Activated naive CD8-positive, alpha-beta T cell treated with anti-CD3 and anti-CD28 coated beads for 36 hours (primary cell): ENCODE measurements at regions not wholly inside any gene's neighbourhood (a gene's known extent, or its start where the extent isn't known, plus 50 kb on each side); places are given as distances from the start of the nearest gene placed in this dataset.
"Not testable (repeated sequence)": the region's sequence is repeated elsewhere in the genome, so short reads cannot be mapped to it uniquely, and the experiment has no call there.

Source experiments
- DNase-seq: peaks from one replicate; pipeline ENCODE4 v3.0.0; 2021
- H3K27ac Mint-ChIP-seq: one replicate; pipeline ENCODE4 v1.8.0; 2022; ENCODE audit warnings: mild to moderate bottlenecking, moderate library complexity, mixed read lengths
- H3K27me3 Mint-ChIP-seq: one replicate; pipeline ENCODE4 v1.8.0; 2022; ENCODE audit warnings: mild to moderate bottlenecking, mixed read lengths
- H3K36me3 Mint-ChIP-seq: one replicate; pipeline ENCODE4 v1.8.0; 2021; ENCODE audit warnings: mild to moderate bottlenecking, mixed read lengths
- H3K4me1 Mint-ChIP-seq: one replicate; pipeline ENCODE4 v1.8.0; 2021; ENCODE audit warnings: mixed read lengths
- H3K4me3 Mint-ChIP-seq: one replicate; pipeline ENCODE4 v1.8.0; 2022; ENCODE audit warnings: mild to moderate bottlenecking, moderate library complexity, mixed read lengths
- H3K9me3 Mint-ChIP-seq: one replicate; pipeline ENCODE4 v1.8.0; 2022; ENCODE audit warnings: mixed read lengths

GRCh38 chr7:32242436-32242835 lies 172.2 kb upstream of the PDE1C start:
- DNase-seq = no peak
- no peaks in the 10 kb centered on the region for H3K9me3 Mint-ChIP-seq
- no peaks in the 10 kb centered on the region for H3K27me3 Mint-ChIP-seq
- no peak overlapping the region for H3K4me3 Mint-ChIP-seq
- no peaks in the 10 kb centered on the region for H3K36me3 Mint-ChIP-seq
- no peaks in the 10 kb centered on the region for H3K4me1 Mint-ChIP-seq
- H3K27ac Mint-ChIP-seq = no peak overlapping the region

DNA sequence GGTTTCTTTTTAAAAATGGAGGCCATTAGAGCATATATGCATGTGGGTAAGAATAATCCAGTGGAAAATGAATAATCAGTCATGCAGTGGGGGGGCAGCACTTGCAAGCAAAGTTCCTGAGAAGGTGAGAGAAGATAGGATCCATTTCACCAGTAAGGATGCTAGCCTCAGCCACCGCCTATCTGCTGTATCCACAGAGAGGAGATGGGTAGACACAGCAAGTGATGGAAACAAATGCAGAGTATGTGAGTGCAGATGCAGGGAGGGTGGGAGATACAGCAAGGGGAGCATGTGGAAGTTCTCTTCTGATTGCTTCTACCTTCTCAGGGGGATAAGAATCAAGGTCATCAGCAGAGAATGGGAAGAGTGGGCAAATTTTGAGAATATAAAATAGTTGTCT lies 171.4 kb upstream of the PDE1C start:
- Mint-ChIP-seq H3K27ac (no peak overlapping the region), H3K4me1 (no peaks in the 10 kb centered on the region), H3K36me3 (no peaks in the 10 kb centered on the region)

DNA sequence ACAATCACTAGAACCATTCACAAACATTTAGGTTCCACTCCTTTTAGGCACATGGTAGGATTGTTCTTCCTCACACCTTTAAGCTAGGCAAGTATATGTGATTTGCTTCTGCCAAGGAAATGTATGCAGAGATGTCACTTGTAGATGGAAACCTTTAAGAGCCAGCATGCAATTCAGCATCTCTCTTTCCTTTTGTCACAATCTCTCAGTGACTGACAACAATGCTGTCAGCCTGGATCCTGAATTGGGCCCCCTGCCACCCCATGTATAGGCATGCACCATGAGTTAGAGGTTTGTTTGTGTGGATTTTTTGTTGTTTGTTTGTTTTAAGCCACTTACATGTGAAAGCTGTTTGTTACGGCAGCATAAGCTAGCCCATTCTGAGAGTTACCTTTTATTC lies 169.6 kb upstream of the PDE1C start:
- H3K27me3 Mint-ChIP-seq = no peaks in the 10 kb centered on the region
- H3K4me1 Mint-ChIP-seq = no peaks in the 10 kb centered on the region
- no peak overlapping the region for H3K4me3 Mint-ChIP-seq
- H3K9me3 Mint-ChIP-seq = peaks cover 13% of the 10 kb centered on the region
- H3K36me3 Mint-ChIP-seq = no peaks in the 10 kb centered on the region
- H3K27ac Mint-ChIP-seq = no peak overlapping the region
- no peak for DNase-seq

More for the DNA sequence above, 171.4 kb upstream of the PDE1C start:
- DNase-seq = no peak
- Mint-ChIP-seq H3K4me3 (no peak overlapping the region), H3K27me3 (no peaks in the 10 kb centered on the region), H3K9me3 (no peaks in the 10 kb centered on the region)

GRCh38 chr7:32228601-32229000 lies 158.4 kb upstream of the PDE1C start:
- H3K27ac Mint-ChIP-seq = no peak overlapping the region
- H3K4me3 Mint-ChIP-seq = no peak overlapping the region
- H3K27me3 Mint-ChIP-seq = no peaks in the 10 kb centered on the region
- DNase-seq = no peak
- H3K9me3 Mint-ChIP-seq = peaks cover 4% of the 10 kb centered on the region
- no peaks in the 10 kb centered on the region for H3K4me1 Mint-ChIP-seq
- H3K36me3 Mint-ChIP-seq = no peaks in the 10 kb centered on the region

DNA sequence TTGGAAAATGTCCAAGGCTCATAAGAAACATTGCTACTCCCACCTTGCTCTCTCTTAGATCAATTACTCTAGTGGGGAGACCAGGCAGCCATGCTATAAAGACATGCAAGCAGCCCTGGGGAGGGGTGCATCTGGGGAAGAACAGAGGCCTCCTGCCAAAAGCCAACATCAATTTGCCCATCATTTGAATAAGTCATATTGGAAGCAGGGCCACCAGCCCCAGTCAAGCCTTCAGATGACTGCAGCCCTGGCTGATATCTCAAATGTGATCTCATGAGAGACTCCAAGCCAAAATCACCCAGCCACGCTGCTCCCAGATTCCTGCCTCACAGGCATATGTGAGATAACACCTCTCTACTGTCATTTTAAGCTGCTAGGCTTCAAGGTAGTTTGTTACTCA lies 157.5 kb upstream of the PDE1C start:
- H3K36me3 Mint-ChIP-seq = no peaks in the 10 kb centered on the region
- H3K27ac Mint-ChIP-seq = no peak overlapping the region
- no peaks in the 10 kb centered on the region for H3K4me1 Mint-ChIP-seq
- DNase-seq = no peak
- H3K4me3 Mint-ChIP-seq = no peak overlapping the region
- H3K9me3 Mint-ChIP-seq = no peaks in the 10 kb centered on the region
- no peaks in the 10 kb centered on the region for H3K27me3 Mint-ChIP-seq

GRCh38 chr7:32224276-32224675 lies 154.1 kb upstream of the PDE1C start:
- no peak for DNase-seq
- Mint-ChIP-seq H3K4me3 (no peak overlapping the region), H3K4me1 (no peaks in the 10 kb centered on the region), H3K36me3 (no peaks in the 10 kb centered on the region), H3K9me3 (no peaks in the 10 kb centered on the region), H3K27me3 (no peaks in the 10 kb centered on the region), H3K27ac (no peak overlapping the region)

- Mint-ChIP-seq H3K27ac (no peak overlapping the region), H3K9me3 (no peaks in the 10 kb centered on the region), H3K36me3 (no peaks in the 10 kb centered on the region), H3K27me3 (no peaks in the 10 kb centered on the region), H3K4me3 (no peak overlapping the region), H3K4me1 (no peaks in the 10 kb centered on the region)
- no peak for DNase-seq
Measured at GRCh38 chr7:32223721-32224120, 153.5 kb upstream of the PDE1C start.

DNA sequence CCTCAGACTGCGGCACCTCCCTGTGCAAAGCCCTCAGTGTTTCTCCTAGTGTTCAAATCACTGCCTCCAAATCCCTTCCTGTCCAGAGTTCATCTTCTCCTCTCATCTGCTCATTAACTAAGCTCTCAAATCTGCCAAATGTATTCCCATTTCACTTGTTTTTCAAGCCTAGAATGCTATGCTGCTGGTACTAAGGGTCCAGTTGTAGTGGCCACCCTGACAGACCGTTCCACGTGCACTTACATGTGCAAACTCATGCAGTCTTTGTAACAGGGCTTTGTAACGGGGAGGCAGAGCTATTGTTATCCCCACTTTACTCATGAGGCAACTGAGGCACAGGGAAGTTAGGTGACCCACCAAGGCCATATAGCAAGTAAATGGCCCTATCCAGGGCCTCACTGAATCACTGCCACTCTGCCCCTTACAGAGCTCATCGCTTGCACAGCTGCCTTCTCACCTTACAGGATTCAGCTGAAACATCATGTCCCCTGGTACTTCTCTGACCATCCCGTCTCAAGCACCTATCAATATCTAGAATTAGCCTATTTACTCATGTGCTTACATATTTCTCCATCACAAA lies 153.0 kb upstream of the PDE1C start:
- DNase-seq = no peak
- H3K9me3 Mint-ChIP-seq = no peaks in the 10 kb centered on the region
- H3K27me3 Mint-ChIP-seq = no peaks in the 10 kb centered on the region
- H3K4me3 Mint-ChIP-seq = no peak overlapping the region
- H3K4me1 Mint-ChIP-seq = no peaks in the 10 kb centered on the region
- no peak overlapping the region for H3K27ac Mint-ChIP-seq
- H3K36me3 Mint-ChIP-seq = no peaks in the 10 kb centered on the region

DNA sequence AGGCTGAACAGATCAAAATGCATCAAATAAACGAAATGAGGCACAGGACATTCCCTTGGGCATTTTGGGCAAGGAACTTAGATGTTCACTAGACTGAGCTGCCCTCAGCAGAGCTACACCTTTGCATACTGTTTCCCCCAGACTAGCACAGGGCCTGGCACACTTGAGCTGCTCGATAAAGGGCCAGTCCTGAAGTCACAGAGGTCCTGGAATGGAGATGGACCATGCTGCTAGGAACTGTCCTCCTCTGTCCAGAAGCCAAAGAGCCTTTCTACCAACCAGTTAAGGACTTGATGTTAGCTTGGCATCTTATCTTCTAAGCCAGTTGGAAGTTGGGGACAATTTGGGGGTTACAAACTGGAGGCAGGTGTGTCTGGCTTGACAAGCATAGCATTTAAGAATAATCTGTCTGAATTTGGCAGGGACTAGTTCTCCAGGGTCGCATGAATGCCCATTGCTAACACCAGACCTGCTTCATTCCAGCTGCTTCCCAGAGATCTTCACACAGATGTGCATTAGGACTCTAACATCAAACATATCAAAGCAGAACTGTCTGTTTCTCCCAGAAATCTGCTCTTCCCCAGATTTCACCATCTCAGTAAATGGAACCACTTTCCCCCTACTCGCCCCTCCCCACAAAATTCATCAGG lies 152.2 kb upstream of the PDE1C start:
- Mint-ChIP-seq H3K27ac (no peak overlapping the region), H3K9me3 (no peaks in the 10 kb centered on the region), H3K4me1 (no peaks in the 10 kb centered on the region), H3K27me3 (no peaks in the 10 kb centered on the region), H3K4me3 (no peak overlapping the region), H3K36me3 (no peaks in the 10 kb centered on the region)
- no peak for DNase-seq

GRCh38 chr7:32221736-32222135 lies 151.5 kb upstream of the PDE1C start:
- no peaks in the 10 kb centered on the region for H3K9me3 Mint-ChIP-seq
- no peaks in the 10 kb centered on the region for H3K4me1 Mint-ChIP-seq
- no peaks in the 10 kb centered on the region for H3K36me3 Mint-ChIP-seq
- no peak overlapping the region for H3K4me3 Mint-ChIP-seq
- no peaks in the 10 kb centered on the region for H3K27me3 Mint-ChIP-seq
- H3K27ac Mint-ChIP-seq = no peak overlapping the region
- DNase-seq = no peak

GRCh38 chr7:32221056-32221455 lies 150.8 kb upstream of the PDE1C start:
- no peaks in the 10 kb centered on the region for H3K36me3 Mint-ChIP-seq
- H3K27ac Mint-ChIP-seq = no peak overlapping the region
- H3K27me3 Mint-ChIP-seq = no peaks in the 10 kb centered on the region
- no peak overlapping the region for H3K4me3 Mint-ChIP-seq
- no peaks in the 10 kb centered on the region for H3K9me3 Mint-ChIP-seq
- no peaks in the 10 kb centered on the region for H3K4me1 Mint-ChIP-seq
- no peak for DNase-seq

GRCh38 chr7:32219831-32220230 lies 149.6 kb upstream of the PDE1C start:
- not testable (repeated sequence) for DNase-seq, H3K27ac Mint-ChIP-seq, H3K9me3 Mint-ChIP-seq, H3K4me3 Mint-ChIP-seq, H3K27me3 Mint-ChIP-seq, H3K4me1 Mint-ChIP-seq, H3K36me3 Mint-ChIP-seq

GRCh38 chr7:32219416-32219815 lies 149.2 kb upstream of the PDE1C start:
- Mint-ChIP-seq H3K9me3 (no peaks in the 10 kb centered on the region), H3K27ac (no peak overlapping the region), H3K4me3 (no peak overlapping the region), H3K4me1 (no peaks in the 10 kb centered on the region), H3K36me3 (no peaks in the 10 kb centered on the region), H3K27me3 (no peaks in the 10 kb centered on the region)
- no peak for DNase-seq

DNA sequence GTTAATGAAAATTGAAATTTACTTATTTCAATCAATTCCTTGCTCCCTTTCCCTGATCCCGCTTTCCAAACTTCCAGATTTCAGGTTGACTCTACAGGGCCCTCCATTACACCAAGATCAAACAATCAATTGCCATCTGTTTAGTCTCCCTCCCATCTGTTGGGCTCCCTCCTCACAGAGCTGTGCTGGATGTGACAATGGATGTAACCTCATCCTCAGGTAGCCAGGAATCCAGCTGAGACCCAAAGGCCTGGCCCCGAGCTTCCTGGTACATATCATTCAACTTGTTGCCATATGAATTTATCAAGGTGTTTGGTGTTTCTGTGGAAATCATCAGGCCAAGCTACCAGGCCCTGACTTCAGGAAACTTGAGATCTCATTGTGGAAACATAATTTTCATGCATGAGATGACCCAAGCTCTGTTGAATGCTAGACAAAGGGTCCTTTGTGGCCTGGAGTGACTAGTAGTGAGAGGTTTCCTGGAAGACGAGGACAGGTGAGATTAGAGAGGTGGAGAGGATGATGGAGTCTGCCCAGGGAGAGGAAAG lies 148.6 kb upstream of the PDE1C start:
- Mint-ChIP-seq H3K27me3 (no peaks in the 10 kb centered on the region), H3K4me1 (no peaks in the 10 kb centered on the region), H3K36me3 (no peaks in the 10 kb centered on the region), H3K27ac (no peak overlapping the region), H3K9me3 (no peaks in the 10 kb centered on the region), H3K4me3 (no peak overlapping the region)
- no peak for DNase-seq

- Mint-ChIP-seq H3K4me3 (no peak overlapping the region), H3K27me3 (no peaks in the 10 kb centered on the region), H3K36me3 (no peaks in the 10 kb centered on the region), H3K4me1 (no peaks in the 10 kb centered on the region), H3K27ac (no peak overlapping the region), H3K9me3 (no peaks in the 10 kb centered on the region)
- DNase-seq = no peak
Measured at GRCh38 chr7:32218154-32218467, 147.9 kb upstream of the PDE1C start.

DNA sequence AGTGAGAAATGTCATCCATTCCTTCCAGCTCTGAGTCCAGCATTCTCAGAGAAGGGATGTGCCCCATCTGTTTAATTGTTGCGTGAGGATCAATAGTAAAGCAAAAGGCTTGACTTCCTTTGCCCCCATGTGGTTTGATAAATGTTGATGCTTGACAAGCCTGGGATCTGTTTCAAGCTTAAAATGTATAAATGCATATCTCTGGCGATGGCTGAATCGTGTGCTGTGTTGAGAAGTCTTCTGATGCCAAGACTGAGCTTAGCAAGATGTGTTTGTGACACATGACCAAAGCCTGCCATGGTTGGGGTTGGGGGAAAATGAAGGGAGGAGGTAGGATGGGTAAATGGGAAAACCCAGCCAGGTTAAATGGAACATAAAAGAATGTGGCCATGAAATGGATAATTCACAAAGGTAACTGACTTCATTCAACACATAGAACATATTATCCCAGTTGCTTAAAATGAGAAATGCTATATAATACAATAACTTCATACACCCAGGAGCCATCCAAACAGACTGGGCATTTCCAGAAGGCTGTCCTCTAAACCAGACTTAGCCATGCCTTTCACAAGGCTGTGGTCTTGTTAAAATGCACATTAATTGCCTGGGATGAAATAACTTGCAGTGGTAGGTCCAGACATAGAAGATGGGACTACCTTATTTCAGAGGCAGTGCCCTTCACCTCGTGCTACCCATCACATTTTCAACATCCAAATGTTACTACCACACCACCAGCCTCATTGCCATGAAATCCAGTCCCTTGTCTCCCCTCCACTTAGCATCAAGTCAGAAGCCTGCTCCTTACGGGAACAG lies 147.3 kb upstream of the PDE1C start:
- DNase-seq = no peak
- Mint-ChIP-seq H3K36me3 (no peaks in the 10 kb centered on the region), H3K27ac (no peak overlapping the region), H3K4me3 (no peak overlapping the region), H3K27me3 (peaks cover 2% of the 10 kb centered on the region), H3K9me3 (no peaks in the 10 kb centered on the region), H3K4me1 (no peaks in the 10 kb centered on the region)
